ENCODE measurements at regions not wholly inside any gene's neighbourhood (a gene's known extent, or its start where the extent isn't known, plus 50 kb on each side); places are given as distances from the start of the nearest gene placed in this dataset.

GRCh38 chr2:137824501-137824900 is 139.8 kb upstream of the HNMT start:
- TF ChIP-seq MAX (IDR thresholded peaks at IDR 0.05; ENCODE audit: low read depth, low read length) (no peak), CTCF (IDR thresholded peaks at IDR 0.05; ENCODE audit: low read depth, low read length) (no peak), MYC (IDR thresholded peaks at IDR 0.05; ENCODE audit: low read depth, low read length) (no peak), POLR2A (IDR thresholded peaks at IDR 0.05; ENCODE audit: extremely low read depth, insufficient read length) (no peak)
- no peak overlapping the region for H3K4me3 ChIP-seq (ENCODE audit: low read depth, low read length)
- DNase-seq (ENCODE audit: low read depth): no peak

GRCh38 chr2:137826373-137827372 is 137.6 kb upstream of the HNMT start:
- H3K4me3 ChIP-seq (ENCODE audit: low read depth, low read length): no peak overlapping the region
- peak; percentile 19 for DNase-seq (ENCODE audit: low read depth)
- no peak for TF ChIP-seq MAX (IDR thresholded peaks at IDR 0.05; ENCODE audit: low read depth, low read length)
- no peak for TF ChIP-seq CTCF (IDR thresholded peaks at IDR 0.05; ENCODE audit: low read depth, low read length)
- no peak for TF ChIP-seq MYC (IDR thresholded peaks at IDR 0.05; ENCODE audit: low read depth, low read length)
- TF ChIP-seq POLR2A (IDR thresholded peaks at IDR 0.05; ENCODE audit: extremely low read depth, insufficient read length): no peak

- no peak for DNase-seq (ENCODE audit: low read depth)
- TF ChIP-seq POLR2A (IDR thresholded peaks at IDR 0.05; ENCODE audit: extremely low read depth, insufficient read length) (no peak), CTCF (IDR thresholded peaks at IDR 0.05; ENCODE audit: low read depth, low read length) (no peak), MAX (IDR thresholded peaks at IDR 0.05; ENCODE audit: low read depth, low read length) (no peak), MYC (IDR thresholded peaks at IDR 0.05; ENCODE audit: low read depth, low read length) (no peak)
These were observed 135.6 kb upstream of the HNMT start for GRCh38 chr2:137828624-137829023.

GRCh38 chr2:137829251-137829650 is 135.0 kb upstream of the HNMT start:
- no peak for DNase-seq (ENCODE audit: low read depth)
- no peak overlapping the region for H3K4me3 ChIP-seq (ENCODE audit: low read depth, low read length)
- no peak for TF ChIP-seq POLR2A (IDR thresholded peaks at IDR 0.05; ENCODE audit: extremely low read depth, insufficient read length)
- no peak for TF ChIP-seq MYC (IDR thresholded peaks at IDR 0.05; ENCODE audit: low read depth, low read length)
- no peak for TF ChIP-seq MAX (IDR thresholded peaks at IDR 0.05; ENCODE audit: low read depth, low read length)
- TF ChIP-seq CTCF (IDR thresholded peaks at IDR 0.05; ENCODE audit: low read depth, low read length): no peak

More at GRCh38 chr2:137828624-137829023, 135.6 kb upstream of the HNMT start:
- H3K4me3 ChIP-seq (ENCODE audit: low read depth, low read length): no peak overlapping the region

- no peak for DNase-seq (ENCODE audit: low read depth)
- TF ChIP-seq CTCF (IDR thresholded peaks at IDR 0.05; ENCODE audit: low read depth, low read length) (no peak), MAX (IDR thresholded peaks at IDR 0.05; ENCODE audit: low read depth, low read length) (no peak)
- H3K4me3 ChIP-seq (ENCODE audit: low read depth, low read length): no peak overlapping the region
These were observed 129.4 kb upstream of the HNMT start for GRCh38 chr2:137834760-137835379.
